ENCODE measurements at regions not wholly inside any gene's neighbourhood (a gene's known extent, or its start where the extent isn't known, plus 50 kb on each side); places are given as distances from the start of the nearest gene placed in this dataset.

DNA sequence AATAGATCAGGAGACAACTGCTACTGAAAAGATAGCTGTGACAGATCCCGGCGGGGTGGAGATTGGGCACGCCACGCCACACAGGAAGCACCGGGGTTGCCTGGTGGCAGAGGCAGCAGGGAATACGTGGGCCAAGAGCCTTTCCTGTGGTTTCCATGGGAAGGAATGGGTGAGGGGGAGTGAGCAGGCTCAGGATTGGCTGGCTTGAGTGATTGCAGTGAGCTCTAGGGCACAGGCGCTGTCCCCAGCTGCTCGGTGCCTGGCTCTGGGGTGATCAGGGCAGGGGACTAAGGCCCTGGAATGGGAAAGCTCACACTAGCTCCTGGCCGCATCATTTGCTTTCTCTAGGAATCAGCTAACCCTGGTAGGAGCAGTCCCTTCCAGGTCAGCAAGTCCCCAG lies 166.1 kb downstream of the USP12 start:
- ATAC-seq, result no peak
- TF ChIP-seq, protein P1, sequence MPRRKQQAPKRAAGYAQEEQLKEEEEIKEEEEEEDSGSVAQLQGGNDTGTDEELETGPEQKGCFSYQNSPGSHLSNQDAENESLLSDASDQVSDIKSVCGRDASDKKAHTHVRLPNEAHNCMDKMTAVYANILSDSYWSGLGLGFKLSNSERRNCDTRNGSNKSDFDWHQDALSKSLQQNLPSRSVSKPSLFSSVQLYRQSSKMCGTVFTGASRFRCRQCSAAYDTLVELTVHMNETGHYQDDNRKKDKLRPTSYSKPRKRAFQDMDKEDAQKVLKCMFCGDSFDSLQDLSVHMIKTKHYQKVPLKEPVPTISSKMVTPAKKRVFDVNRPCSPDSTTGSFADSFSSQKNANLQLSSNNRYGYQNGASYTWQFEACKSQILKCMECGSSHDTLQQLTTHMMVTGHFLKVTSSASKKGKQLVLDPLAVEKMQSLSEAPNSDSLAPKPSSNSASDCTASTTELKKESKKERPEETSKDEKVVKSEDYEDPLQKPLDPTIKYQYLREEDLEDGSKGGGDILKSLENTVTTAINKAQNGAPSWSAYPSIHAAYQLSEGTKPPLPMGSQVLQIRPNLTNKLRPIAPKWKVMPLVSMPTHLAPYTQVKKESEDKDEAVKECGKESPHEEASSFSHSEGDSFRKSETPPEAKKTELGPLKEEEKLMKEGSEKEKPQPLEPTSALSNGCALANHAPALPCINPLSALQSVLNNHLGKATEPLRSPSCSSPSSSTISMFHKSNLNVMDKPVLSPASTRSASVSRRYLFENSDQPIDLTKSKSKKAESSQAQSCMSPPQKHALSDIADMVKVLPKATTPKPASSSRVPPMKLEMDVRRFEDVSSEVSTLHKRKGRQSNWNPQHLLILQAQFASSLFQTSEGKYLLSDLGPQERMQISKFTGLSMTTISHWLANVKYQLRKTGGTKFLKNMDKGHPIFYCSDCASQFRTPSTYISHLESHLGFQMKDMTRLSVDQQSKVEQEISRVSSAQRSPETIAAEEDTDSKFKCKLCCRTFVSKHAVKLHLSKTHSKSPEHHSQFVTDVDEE (CRISPR knock-in tag; IDR thresholded peaks at IDR 0.05), result no peak
- no peak for TF ChIP-seq BACH2 (CRISPR knock-in tag; IDR thresholded peaks at IDR 0.05; ENCODE audit: borderline replicate concordance)
- no peak for TF ChIP-seq ZNF8 (CRISPR knock-in tag; IDR thresholded peaks at IDR 0.05)
- TF ChIP-seq TOX (CRISPR knock-in tag; IDR thresholded peaks at IDR 0.05; ENCODE audit: borderline replicate concordance), result no peak
- no peak for TF ChIP-seq ESRRG (CRISPR knock-in tag; IDR thresholded peaks at IDR 0.05)
- TF ChIP-seq TCF4 (CRISPR knock-in tag; IDR thresholded peaks at IDR 0.05; ENCODE audit: borderline replicate concordance), result no peak
- no peak for TF ChIP-seq OSR1 (CRISPR knock-in tag; IDR thresholded peaks at IDR 0.05)
- TF ChIP-seq ISL1 (CRISPR knock-in tag; IDR thresholded peaks at IDR 0.05), result no peak
- no peak for TF ChIP-seq ZC3H10 (CRISPR knock-in tag; IDR thresholded peaks at IDR 0.05)
- TF ChIP-seq SNAI2 (CRISPR knock-in tag; IDR thresholded peaks at IDR 0.05), result no peak
- TF ChIP-seq ARNTL (CRISPR knock-in tag; IDR thresholded peaks at IDR 0.05; ENCODE audit: borderline replicate concordance, low read depth), result no peak
- no peak for TF ChIP-seq PPARA (CRISPR knock-in tag; IDR thresholded peaks at IDR 0.05; ENCODE audit: borderline replicate concordance)
- no peak for TF ChIP-seq ZFP30 (CRISPR knock-in tag; IDR thresholded peaks at IDR 0.05)

DNA sequence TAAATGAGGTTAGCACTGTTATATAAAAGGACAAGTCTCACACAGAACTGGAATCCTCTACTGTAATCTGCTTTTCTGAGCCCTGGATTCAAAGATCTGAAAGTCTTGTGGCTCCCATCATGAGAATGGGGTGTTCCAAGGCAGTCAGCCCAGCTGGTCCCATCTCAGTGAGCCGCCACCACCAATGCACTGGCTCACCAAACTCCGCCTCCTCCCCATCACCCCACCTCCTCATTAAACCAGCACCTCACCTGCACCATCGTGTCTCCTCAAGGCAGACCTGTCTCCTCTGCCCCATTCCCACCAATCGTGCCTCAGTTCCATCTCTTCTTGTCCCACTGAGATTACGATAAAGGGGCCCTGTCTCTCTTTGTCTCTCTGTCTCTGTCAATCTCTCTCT lies 166.7 kb downstream of the USP12 start:
- no peak for TF ChIP-seq PPARA (CRISPR knock-in tag; IDR thresholded peaks at IDR 0.05; ENCODE audit: borderline replicate concordance)
- TF ChIP-seq, protein P2, sequence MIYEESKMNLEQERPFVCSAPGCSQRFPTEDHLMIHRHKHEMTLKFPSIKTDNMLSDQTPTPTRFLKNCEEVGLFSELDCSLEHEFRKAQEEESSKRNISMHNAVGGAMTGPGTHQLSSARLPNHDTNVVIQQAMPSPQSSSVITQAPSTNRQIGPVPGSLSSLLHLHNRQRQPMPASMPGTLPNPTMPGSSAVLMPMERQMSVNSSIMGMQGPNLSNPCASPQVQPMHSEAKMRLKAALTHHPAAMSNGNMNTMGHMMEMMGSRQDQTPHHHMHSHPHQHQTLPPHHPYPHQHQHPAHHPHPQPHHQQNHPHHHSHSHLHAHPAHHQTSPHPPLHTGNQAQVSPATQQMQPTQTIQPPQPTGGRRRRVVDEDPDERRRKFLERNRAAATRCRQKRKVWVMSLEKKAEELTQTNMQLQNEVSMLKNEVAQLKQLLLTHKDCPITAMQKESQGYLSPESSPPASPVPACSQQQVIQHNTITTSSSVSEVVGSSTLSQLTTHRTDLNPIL (CRISPR knock-in tag; IDR thresholded peaks at IDR 0.05; ENCODE audit: low read depth), result no peak
- TF ChIP-seq OSR1 (CRISPR knock-in tag; IDR thresholded peaks at IDR 0.05), result no peak
- TF ChIP-seq ARNTL (CRISPR knock-in tag; IDR thresholded peaks at IDR 0.05; ENCODE audit: borderline replicate concordance, low read depth), result no peak
- TF ChIP-seq BACH2 (CRISPR knock-in tag; IDR thresholded peaks at IDR 0.05; ENCODE audit: borderline replicate concordance), result no peak
- TF ChIP-seq ZC3H10 (CRISPR knock-in tag; IDR thresholded peaks at IDR 0.05), result no peak
- TF ChIP-seq, protein P3, sequence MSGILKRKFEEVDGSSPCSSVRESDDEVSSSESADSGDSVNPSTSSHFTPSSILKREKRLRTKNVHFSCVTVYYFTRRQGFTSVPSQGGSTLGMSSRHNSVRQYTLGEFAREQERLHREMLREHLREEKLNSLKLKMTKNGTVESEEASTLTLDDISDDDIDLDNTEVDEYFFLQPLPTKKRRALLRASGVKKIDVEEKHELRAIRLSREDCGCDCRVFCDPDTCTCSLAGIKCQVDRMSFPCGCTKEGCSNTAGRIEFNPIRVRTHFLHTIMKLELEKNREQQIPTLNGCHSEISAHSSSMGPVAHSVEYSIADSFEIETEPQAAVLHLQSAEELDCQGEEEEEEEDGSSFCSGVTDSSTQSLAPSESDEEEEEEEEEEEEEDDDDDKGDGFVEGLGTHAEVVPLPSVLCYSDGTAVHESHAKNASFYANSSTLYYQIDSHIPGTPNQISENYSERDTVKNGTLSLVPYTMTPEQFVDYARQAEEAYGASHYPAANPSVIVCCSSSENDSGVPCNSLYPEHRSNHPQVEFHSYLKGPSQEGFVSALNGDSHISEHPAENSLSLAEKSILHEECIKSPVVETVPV (CRISPR knock-in tag; IDR thresholded peaks at IDR 0.05), result no peak
- no peak for TF ChIP-seq ZNF70 (CRISPR knock-in tag; IDR thresholded peaks at IDR 0.05)
- no peak for TF ChIP-seq ZNF565 (CRISPR knock-in tag; conservative IDR thresholded peaks at IDR 0.05; ENCODE audit: low read depth)
- TF ChIP-seq, protein P1 (CRISPR knock-in tag; IDR thresholded peaks at IDR 0.05), result no peak
- TF ChIP-seq, protein P4, sequence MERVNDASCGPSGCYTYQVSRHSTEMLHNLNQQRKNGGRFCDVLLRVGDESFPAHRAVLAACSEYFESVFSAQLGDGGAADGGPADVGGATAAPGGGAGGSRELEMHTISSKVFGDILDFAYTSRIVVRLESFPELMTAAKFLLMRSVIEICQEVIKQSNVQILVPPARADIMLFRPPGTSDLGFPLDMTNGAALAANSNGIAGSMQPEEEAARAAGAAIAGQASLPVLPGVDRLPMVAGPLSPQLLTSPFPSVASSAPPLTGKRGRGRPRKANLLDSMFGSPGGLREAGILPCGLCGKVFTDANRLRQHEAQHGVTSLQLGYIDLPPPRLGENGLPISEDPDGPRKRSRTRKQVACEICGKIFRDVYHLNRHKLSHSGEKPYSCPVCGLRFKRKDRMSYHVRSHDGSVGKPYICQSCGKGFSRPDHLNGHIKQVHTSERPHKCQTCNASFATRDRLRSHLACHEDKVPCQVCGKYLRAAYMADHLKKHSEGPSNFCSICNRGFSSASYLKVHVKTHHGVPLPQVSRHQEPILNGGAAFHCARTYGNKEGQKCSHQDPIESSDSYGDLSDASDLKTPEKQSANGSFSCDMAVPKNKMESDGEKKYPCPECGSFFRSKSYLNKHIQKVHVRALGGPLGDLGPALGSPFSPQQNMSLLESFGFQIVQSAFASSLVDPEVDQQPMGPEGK (CRISPR knock-in tag; IDR thresholded peaks at IDR 0.05; ENCODE audit: borderline replicate concordance), result no peak
- TF ChIP-seq TCF4 (CRISPR knock-in tag; IDR thresholded peaks at IDR 0.05; ENCODE audit: borderline replicate concordance), result no peak
- no peak for TF ChIP-seq ESRRG (CRISPR knock-in tag; IDR thresholded peaks at IDR 0.05)
- TF ChIP-seq GLIS3 (CRISPR knock-in tag; IDR thresholded peaks at IDR 0.05), result no peak
- TF ChIP-seq ZFP30 (CRISPR knock-in tag; IDR thresholded peaks at IDR 0.05), result no peak
- no peak for TF ChIP-seq RARB (CRISPR knock-in tag; IDR thresholded peaks at IDR 0.05)
- no peak for TF ChIP-seq ZFP3 (CRISPR knock-in tag; IDR thresholded peaks at IDR 0.05)
- ATAC-seq, result no peak

All from SK-N-SH treated with all-trans-retinoic acid at 6 μM for 48 hours (cell line).